NCI-H128 (cell line): ENCODE measurements at regions not wholly inside any gene's neighbourhood (a gene's known extent, or its start where the extent isn't known, plus 50 kb on each side); places are given as distances from the start of the nearest gene placed in this dataset.
"Not testable (repeated sequence)": the region's sequence is repeated elsewhere in the genome, so short reads cannot be mapped to it uniquely, and the experiment has no call there.

Source experiments
- DNase-seq: peaks from one replicate; lab custom pipeline; 2025; ENCODE audit not compliant: unreplicated experiment; lab: John Stamatoyannopoulos, UW

DNA sequence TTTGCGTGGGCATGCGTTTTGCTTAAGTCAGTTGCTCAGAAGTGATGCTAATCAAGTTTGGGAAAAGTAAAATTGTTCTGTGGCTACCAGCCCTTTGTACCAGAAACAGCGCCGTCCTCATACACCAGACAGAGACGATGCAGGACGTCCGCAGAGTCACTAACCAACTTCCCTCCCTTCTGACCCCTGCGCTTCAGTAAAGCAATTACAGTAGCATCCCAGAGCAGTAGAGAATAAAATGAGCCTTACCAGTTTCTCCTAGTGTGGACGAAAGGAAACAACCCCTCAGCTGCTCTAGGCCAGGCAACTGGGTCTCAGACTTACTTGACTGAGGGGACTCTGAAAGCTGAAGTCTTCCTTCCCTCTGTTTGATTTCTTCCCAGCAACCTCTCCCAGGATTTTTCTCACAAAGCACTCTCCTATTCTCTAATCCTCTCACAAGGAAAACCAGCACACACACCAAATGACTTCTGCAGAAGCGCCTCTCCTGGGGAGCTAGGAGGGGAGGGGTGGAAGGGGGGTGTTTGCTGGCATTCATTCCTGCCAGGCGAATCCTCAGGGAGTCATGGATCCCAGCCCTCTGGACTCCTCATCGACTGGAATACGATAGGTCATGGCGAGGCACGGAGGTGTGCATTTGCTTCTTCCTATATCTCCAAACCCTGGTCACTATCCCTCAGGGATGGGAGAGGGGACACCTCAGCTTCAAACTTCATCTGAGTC is 56.0 kb upstream of the MID1 start:
- no peak for DNase-seq

DNA sequence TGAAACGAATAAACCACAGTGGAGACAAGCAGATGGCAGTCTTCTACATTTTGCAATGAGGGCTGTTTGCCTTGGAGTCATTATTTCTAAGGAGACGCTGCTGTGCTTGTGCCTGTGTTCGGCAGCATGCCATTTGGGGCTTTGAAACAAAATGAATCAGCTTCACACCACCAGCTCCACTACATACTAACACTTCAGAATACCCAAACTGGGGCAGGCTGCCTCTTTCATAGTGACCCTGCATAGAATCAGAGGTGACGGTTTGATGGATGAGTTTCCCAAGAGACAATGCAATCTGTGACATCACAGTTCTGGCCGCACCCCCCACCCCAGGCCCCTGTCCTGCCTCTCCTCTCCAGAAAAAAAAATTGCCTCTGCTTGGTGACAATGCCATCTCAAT is 57.1 kb upstream of the MID1 start:
- no peak for DNase-seq

DNA sequence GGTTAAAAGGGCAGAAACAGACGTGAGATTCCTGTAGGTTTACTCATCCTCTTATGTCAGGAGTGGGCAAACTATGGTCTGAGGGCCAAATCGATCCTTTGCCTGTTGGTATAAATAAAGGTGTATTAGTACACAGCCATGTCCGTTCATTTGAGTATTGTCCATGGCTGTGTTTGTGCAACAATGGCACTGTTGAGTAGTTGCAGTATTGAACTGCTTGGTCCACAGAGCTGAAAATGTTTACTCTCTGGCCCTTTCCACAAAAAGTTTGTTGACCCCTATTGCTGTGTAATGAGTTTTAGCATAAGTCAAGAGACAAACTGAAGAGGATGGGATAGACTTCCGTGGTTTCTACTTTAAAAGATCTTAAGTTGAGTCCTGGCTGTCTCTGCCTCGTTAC is 59.0 kb upstream of the MID1 start:
- DNase-seq = no peak

DNA sequence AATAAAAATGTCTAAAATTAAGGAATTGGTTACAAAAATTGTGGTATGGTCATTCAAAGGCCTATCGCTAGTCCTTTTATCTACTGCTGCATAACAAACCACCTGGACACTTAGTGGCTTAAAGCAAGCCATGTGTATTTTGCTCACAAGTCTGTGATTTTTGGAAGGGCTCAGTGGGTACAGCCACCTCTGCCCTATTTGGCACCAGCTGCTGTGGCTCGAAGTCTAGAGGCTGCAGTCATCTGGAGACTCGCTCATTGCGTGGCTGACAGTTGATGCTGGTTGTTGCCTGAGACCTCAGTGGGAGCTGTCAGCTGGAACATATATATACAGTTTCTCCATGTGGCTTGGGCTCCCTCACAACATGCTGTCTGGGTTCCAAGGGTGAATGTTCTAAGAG is 60.8 kb upstream of the MID1 start:
- DNase-seq = no peak

DNA sequence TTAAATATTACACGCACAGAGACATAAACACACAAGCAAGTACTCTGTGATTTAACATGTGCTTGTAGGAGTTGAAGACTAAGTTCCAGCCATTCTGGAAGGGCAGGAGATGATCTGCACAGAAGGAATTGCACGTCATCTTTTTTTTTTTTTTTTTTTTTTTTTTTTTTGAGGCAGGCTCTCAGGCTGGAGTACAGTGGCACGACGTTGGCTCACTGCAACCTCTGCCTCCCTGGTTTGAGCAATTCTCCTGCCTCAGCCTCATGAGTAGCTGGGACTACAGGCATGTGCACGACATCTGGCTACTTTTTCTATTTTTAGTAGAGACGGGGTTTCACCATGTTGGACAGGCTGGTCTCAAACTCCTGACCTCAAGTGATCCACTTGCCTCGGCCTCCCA is 63.2 kb upstream of the MID1 start:
- not testable (repeated sequence) for DNase-seq

DNA sequence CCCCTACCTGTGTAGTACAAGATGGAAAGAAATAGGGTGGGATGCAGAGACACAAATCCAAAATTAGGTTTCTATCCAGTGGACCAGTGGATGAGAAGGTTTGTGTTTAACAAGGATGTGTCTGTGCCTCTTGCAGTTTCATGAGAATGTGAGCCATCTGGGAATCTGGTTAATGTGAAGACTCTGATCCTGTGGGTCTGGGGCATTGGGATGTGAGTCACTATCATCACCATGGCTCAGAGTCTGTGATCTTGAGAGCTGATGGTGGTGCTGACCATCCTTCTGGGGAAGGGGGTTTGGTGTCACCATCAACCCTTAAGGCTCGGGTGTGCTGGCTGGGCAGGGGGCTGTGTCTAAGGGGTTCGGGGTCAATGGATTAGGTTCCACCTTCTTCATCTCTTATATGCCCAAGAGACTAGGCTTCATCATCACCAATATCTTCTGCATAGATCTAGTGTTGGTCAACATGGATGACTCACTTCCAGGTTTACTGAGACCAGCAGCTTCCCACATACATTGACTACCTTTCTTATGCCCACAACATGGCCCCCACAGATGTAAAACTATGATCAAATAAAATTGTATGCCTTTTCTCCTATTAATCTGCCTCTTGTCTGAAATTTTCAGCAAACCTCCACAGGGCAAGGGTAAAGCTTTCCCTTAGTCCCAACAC is 65.7 kb upstream of the MID1 start:
- no peak for DNase-seq

DNA sequence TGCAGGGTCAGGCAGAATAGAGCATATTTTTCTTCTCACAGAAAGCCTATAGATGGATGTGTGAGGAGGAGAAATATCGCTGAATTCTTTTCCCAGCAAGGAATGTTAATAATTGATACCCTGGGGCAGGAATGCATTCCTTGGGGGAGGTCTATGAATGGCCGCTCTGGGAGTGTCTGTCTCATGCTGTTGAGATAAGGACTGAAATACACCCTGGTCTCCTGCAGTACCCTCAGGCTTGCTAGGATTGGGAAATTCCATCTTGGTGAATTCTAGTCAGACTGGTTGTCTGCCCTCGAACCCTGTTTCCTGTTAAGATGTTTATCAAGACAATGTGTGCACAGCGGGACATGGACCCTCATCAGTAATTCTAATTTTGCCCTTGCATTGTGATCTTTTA is 71.4 kb upstream of the MID1 start:
- DNase-seq = not testable (repeated sequence)

DNA sequence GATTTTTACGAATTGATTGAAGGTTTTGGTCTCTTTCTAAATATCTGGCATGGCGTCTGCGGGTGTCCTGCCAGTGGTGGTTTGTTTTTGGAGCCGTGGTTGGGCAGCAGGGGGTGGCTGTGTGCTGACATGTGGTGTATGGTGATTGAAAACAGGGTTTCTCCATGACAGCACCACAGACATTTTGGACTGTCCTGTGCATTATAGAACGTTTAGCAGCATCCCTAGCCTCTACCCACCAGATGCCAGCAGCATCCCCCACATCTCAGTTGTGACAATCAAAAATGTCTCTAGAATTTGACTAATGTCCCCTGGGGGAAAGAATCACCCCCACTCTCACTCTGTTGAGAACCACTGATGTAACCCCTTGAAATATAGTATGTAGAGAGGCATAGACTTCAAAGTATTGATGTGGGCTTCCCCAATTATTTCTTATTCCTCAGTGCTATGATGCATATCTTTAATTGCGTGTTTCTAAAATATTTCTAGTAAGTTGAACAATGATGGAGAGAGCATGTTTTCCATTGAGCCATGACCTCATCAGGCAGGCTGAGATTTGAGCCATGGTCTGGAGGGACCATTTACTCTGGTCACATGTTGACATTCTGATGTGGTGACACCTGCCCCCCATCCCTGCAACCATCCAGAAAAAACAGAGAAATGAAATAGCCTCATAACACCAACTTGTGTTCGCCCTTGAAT is 77.4 kb upstream of the MID1 start:
- no peak for DNase-seq

DNA sequence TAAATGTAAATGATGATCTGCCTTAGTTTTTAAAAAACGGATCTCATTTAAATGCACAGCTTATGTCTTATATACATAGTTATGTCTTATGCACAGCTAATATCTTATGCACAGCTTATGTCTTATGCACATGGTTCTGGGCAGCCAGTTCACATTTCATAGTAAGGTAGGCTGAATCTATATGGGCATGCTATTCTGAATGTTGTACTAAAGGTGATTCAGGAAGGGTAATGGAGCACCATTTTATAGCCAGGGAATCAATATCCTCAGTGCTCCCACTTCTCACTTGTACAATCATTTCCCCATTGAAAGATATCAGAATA is 77.9 kb upstream of the MID1 start:
- DNase-seq = no peak

DNA sequence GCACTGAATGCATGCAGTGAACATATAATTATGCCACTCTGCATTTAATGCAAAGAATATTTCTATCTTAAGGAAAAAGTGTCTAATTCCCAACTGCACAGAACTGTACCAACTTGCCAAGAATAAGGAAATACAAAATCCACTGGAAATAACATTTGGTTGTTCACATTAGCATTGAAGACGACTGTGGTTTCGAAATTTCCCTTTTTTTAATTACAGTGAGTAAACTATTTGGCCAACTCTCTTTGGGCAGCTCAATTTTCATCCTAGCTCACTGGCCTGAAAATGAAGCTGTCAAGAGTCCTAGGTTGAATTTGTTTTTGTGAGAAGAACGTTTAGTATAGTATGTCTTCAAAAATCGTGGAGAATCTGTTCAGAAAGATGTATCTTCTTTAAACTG is 81.6 kb upstream of the MID1 start:
- no peak for DNase-seq

DNA sequence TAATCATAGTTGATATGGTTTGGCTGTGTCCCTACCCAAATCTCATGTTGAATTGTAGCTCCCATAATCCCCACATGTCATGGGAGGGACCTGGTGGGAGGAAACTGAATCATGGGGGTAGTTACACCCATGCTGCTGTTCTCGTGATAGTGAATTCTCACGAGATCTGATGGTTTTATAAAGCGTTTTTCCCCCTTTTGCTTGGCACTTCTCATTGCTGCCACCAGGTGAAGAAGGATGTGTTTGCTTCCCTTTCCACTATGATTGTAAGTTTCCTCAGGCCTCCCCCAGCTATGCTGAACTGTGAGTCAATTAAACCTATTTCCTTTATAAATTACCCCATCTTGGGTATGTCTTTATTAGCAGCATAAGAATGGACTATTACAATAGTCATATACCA is 86.0 kb upstream of the MID1 start:
- DNase-seq = not testable (repeated sequence)

DNA sequence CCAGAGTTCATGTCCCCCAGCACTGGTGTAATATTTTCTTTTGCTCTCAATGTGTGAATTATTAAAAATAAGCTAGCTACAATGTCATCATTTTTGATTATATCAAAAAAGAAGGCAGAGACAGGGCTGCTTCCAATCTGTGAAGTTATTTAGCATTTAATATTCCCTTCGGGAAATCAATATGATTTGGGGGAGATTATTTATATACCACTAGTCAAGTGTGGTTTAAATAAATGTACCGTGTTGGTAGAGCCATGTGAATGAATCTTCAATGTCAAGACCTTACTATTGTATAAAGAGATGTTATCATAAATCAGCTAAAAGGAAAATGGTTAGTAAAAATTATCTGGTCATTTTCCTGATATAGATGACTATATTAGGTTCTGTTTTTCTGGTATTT is 87.4 kb upstream of the MID1 start:
- DNase-seq = no peak

DNA sequence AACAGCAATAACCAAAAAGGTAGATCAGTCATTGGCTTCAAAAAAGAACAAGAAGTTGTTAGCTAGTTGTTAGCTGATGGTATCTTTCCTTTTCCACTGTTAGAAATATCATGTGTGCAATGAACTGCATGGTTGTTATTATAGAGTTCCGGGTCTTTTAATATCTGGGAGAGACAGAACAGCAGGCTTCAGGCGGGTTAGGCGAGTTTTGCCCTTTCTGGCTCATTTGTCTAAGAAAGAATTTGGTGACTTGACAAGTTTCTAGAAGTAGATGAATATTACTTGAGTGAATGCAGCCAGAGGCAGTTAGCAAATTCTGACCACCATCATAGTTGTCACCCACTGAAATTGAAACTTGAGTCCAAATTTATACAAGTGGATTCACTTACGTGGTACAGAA is 88.9 kb upstream of the MID1 start:
- DNase-seq = no peak

DNA sequence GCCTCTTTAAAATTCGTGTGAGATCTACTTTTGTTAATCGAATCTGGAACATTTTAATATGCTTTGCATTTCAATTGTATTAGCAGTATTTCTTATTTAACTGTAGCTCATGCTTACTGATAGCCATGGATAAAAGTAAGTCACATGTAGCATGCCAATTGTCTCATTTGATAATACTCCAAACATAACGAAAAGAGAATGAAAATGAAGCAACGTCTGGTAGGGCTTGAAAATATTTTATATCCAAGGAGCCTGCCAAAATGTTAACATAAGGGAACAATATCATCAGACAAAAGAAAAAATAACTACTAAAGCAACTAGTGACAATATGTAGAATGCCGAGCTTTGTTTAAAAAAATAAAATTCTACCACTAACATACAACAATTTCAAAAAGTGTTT is 94.1 kb upstream of the MID1 start:
- DNase-seq = no peak

DNA sequence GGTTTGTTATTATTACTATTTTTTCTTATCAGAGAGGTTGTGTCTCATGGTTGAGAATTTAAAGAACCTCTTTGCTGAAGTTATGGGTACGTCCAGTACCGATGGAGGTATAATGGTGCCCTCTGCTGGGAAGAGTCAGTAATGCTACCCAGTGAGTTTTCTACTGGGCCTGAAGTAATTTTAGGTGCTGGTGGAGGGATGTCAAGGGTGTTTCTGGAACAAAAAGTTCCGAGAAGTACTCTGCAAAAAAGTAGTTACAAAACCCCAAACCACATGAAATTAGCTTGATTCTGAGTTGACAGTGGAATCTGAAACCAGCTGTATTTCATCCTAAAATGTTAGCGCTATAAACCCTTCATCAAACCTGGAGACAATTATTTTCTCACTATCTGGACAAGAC is 102.5 kb upstream of the MID1 start:
- peak; percentile 7 for DNase-seq

DNA sequence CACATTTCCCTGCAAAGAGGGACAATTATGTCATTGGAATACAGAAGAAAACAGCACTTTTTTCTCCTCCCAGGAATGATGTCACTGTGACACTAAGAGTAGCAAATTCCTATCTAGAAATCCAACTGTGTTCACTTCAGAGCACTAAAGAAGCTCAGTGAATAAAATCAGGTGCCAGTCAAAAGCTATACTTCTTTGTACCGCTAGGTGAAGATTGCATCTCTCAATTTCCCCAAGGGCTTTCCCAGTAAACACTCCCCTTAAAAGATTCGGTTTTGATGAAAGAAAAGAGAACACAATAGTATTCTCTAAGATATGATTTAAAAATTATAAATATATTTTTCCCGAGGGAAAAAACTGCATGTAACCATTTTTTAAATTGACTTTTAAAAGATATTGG is 104.7 kb upstream of the MID1 start:
- DNase-seq = no peak

DNA sequence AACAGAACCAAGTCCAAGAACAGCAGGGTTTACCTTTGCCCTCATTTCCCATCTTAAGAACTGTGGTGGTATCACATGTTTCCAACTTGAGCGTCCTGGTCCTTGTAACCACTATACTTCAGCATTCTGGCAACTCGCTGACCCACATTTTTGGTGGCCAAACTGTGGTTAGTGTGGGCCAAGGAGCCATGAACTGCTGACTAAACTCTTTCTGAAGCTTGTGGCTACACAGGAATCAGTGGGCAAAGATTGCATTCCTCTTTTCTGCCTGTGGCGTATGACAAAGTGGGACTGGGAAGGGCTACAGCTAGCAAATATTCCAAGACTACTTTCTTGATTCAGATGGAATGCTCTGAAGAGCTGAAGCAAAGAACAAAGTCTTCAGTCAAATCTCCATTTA is 106.3 kb upstream of the MID1 start:
- no peak for DNase-seq

DNA sequence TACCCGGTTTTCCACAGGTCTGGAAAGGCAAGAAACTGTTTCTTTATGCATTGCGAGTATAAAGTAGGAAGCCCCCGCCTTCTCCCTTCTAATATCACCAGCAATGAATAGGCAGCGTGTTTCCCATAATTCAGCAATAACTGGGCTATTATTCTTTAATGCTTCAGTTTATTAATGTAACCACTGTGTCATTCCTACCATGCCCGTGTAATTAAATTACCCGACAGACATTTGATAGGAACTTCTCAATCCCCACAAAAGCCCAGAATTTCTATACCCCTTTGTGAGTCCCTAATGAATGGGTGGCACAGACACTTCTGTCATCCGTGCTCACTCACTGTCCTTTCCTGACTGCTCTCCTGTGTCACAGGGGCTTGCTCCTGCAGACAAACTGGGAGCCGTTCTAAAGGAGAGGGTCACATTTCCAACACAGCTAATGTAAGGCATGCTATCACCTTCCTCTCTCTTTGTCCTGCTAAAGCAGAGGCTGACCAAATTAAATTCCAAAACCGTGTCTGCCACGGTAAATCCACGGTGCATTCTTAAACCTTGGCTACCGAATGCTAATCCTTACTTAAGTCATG is 108.5 kb upstream of the MID1 start:
- no peak for DNase-seq

DNA sequence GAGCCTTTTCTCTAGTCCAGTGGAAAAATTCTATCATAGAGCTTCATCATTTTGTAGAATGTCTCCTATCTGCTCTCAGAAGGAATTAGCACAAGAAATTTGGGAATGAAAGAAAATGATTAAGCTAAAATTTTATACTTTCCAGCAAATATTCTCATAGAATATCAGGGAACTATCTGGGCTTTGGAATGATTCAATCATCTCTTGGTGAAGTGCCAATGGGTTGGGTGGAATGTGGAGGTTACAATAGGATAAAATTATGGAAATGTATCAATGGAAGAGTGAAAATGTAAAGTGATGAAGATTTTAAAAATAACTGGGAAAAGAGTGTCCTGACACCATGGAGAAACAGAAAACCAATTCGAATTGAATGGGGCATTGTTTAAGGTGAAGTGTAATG is 119.0 kb upstream of the MID1 start:
- no peak for DNase-seq

DNA sequence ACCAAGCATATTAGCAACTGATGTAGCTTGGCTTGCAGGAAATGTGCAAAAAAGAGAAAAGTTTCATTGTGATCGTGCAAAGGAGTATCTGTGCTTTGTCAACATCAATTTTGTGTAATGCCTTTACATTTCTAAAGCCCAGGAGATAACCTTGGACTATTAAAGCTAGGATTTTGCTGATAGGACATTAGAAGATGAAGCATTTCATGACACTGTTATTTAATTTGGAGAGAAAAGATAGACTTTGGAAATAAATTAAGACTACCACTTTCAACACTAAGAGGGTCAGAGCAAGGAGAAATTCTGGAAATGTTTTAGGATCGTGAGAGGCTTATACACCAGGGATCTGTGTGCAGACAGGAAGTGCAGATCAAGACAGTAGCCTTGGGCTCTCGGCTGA is 120.6 kb upstream of the MID1 start:
- DNase-seq = no peak

DNA sequence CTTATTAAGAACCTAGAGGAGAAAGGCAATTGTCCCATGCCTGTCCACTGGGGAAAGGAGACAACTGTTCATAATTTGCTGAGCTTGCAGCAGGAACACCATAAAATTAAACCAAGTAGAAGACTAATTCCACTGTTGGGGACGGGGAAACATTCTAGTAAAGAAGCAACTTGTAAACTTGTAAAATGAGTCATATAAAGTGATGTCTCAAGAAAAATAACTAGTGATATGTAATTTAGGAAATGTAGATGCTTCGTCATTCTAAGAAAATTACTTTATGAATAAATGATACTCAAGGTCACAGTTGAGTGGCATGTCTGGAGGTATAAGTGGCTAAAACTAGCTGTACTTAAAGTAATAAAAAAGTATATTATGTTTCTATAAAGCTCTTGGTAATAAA is 121.2 kb upstream of the MID1 start:
- no peak for DNase-seq

DNA sequence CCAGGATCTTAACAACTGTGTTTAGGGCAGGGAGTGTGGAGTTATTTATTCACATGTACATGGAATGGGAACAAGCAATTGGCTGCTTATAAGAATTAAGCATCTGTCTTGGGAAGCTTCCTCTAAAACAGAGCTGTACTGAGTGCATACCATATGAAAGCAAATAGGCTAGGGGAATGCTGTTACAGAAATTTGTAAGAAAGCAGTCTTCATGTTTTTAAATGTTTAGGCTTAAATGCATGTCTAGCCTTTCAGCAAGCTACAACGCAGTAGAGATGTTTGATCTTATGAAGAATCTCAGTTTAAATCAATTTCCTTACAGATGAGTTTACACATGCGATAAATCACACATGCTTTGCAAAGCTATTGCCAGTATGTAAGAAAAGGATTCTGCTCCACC is 123.1 kb upstream of the MID1 start:
- DNase-seq = no peak
